ENCODE measurements at regions not wholly inside any gene's neighbourhood (a gene's known extent, or its start where the extent isn't known, plus 50 kb on each side); places are given as distances from the start of the nearest gene placed in this dataset.

- DNase-seq, result no peak
These were observed 362.4 kb downstream of the MIAT start for GRCh38 chr22:27019827-27020226.

- DNase-seq, result no peak
These were observed 365.0 kb downstream of the MIAT start for GRCh38 chr22:27022274-27022895.

GRCh38 chr22:27022896-27023361 lies 365.5 kb downstream of the MIAT start:
- DNase-seq, result no peak

- DNase-seq, result no peak
These were observed 366.2 kb downstream of the MIAT start for GRCh38 chr22:27023591-27023990.

- no peak for DNase-seq
These were observed 367.6 kb downstream of the MIAT start for GRCh38 chr22:27024982-27025381.

- DNase-seq, result no peak
These were observed 370.7 kb downstream of the MIAT start for GRCh38 chr22:27028093-27028492.

- DNase-seq, result no peak
These were observed 372.3 kb downstream of the MIAT start for GRCh38 chr22:27029584-27030130.

GRCh38 chr22:27032091-27032761 lies 374.8 kb downstream of the MIAT start:
- no peak for DNase-seq

GRCh38 chr22:27041745-27042310 lies 384.4 kb downstream of the MIAT start:
- no peak for DNase-seq

- no peak for DNase-seq
These were observed 385.9 kb downstream of the MIAT start for GRCh38 chr22:27043262-27043661.

GRCh38 chr22:27045103-27045947 lies 387.9 kb downstream of the MIAT start:
- DNase-seq, result no peak

GRCh38 chr22:27046086-27046485 lies 388.7 kb downstream of the MIAT start:
- no peak for DNase-seq

GRCh38 chr22:27046603-27047002 lies 389.2 kb downstream of the MIAT start:
- no peak for DNase-seq

- no peak for DNase-seq
These were observed 393.4 kb downstream of the MIAT start for GRCh38 chr22:27050771-27051170.

GRCh38 chr22:27051407-27051806 lies 394.0 kb downstream of the MIAT start:
- DNase-seq, result no peak

- no peak for DNase-seq
These were observed 400.3 kb downstream of the MIAT start for GRCh38 chr22:27057717-27058116.

GRCh38 chr22:27060190-27060589 lies 402.8 kb downstream of the MIAT start:
- no peak for DNase-seq

GRCh38 chr22:27062910-27063309 lies 405.5 kb downstream of the MIAT start:
- no peak for DNase-seq

GRCh38 chr22:27063406-27063805 lies 406.0 kb downstream of the MIAT start:
- no peak for DNase-seq

GRCh38 chr22:27063841-27064240 lies 406.5 kb downstream of the MIAT start:
- no peak for DNase-seq

- DNase-seq, result no peak
These were observed 407.0 kb downstream of the MIAT start for GRCh38 chr22:27064386-27064785.

- DNase-seq, result no peak
These were observed 407.9 kb downstream of the MIAT start for GRCh38 chr22:27065279-27065678.

- no peak for DNase-seq
These were observed 409.5 kb downstream of the MIAT start for GRCh38 chr22:27066856-27067255.

All from activated CD4-positive, alpha-beta T cell treated with anti-CD3 and anti-CD28 coated beads, Interleukin-2, Interleukin-6, amounts not matched to agents 100 ng/mL and 50 ng/mL, durations not matched to agents 16 hours and 8 hours (primary cell).